Ovary (tissue), 7 donors: ENCODE measurements at regions not wholly inside any gene's neighbourhood (a gene's known extent, or its start where the extent isn't known, plus 50 kb on each side); places are given as distances from the start of the nearest gene placed in this dataset.

ENCODE experiments used
- DNase-seq, 5 donors: peaks; one replicate each; pipeline ENCODE4 v3.0.0-alpha.2; 2019 to 2020
- H3K27ac ChIP-seq, 2 donors: fragments of 200-600 bp; one replicate each; pipeline versions ENCODE4 v1.5.1 to v1.8.0; 2019 to 2022
- H3K27me3 ChIP-seq: fragments of 200-600 bp; one replicate; pipeline ENCODE4 v1.8.0; 2022
- H3K36me3 ChIP-seq: fragments of 200-600 bp; sonication (generic); one replicate; pipeline ENCODE4 v1.5.1; 2019
- H3K4me1 ChIP-seq: one replicate; pipeline ENCODE4 v1.8.1; 2013; ENCODE audit warnings: mild to moderate bottlenecking, moderate library complexity; ENCODE audit not compliant: insufficient read depth
- H3K4me3 ChIP-seq: fragments of 200-600 bp; sonication (generic); one replicate; pipeline ENCODE4 v1.5.1; 2017
- H3K9me3 ChIP-seq, 2 donors: fragments of 200-600 bp in 1 of 2; sonication (generic) in 1 of 2; one replicate each; pipeline versions ENCODE4 v1.5.1 to v1.8.1; 2013 to 2019; ENCODE audit warnings: mild to moderate bottlenecking in 1 of 2, moderate library complexity in 1 of 2
- CTCF ChIP-seq, 3 donors: fragments of 450-650 bp in 2 of 3; fragments of 200-600 bp in 1 of 3; IDR thresholded peaks; one replicate each; pipeline versions ENCODE4 v1.5.1 to v1.8.0; 2016 to 2022; ENCODE audit warnings: antibody characterized with exemption in 3 of 3, mild to moderate bottlenecking in 1 of 3
- EP300 ChIP-seq: sonication (generic); formaldehyde crosslinking; IDR thresholded peaks from one replicate; pipeline ENCODE4 v1.6.1; 2017; ENCODE audit warnings: antibody characterized with exemption
- POLR2A ChIP-seq: fragments of 450-650 bp; IDR thresholded peaks from one replicate; pipeline ENCODE4 v1.6.1; 2017; ENCODE audit warnings: antibody characterized with exemption, mild to moderate bottlenecking, moderate library complexity
- WGBS, 3 donors: extraction: QIAGEN DNeasy Blood & Tissue Kit in 1 of 3; methylation state at CpG; one replicate each; pipeline versions ENCODE4 v1.1.5 to v1.1.7; 2013 to 2017; 5-methylcytosine and 5-hydroxymethylcytosine counted together
- intact Hi-C, 4 donors: fragments of 100-400 bp; cut with DNase I; formaldehyde crosslinking; loops; one replicate each; pipeline versions ENCODE4 v1.11.0 to v1.15.1; 2022 to 2023
- donor health status: DM: no; HTN: no; CAD: no; lungs with moderate emphysema.
- donor health status: DM: no; HTN: no; CAD: no.
- donor health status: Bipolar disorder and iron deficiency.
- donor health status: DM: no; HTN: no; CAD: no.
- donor health status: DM: yes; HTN: yes; CAD: no.

DNA sequence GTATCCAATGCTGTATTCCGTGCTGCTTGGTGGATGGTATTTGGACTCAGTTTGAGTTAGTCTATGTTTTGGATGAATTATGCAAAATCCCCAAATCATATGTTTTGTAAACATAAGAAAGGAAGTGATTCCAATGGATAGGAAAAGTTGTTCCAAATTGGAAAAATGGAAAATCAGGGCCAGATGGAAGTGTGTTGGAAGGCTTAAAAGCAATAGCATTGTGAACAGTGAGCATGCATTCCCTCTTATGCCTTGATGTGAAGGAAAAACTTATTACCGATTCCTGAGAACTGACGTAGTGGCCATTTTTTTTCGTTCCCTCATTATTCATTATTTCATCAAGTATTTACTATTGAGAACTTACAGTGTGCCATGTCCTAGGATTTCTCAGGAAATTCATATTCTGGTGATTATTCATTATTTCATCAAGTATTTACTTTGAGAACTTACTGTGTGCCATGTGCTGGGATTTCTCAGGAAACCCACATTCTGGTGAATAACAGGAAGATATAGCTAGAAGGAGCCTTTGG lies 144.1 kb upstream of the TPRG1 start:
- TF ChIP-seq POLR2A (no peak), CTCF (IDR thresholded peaks at IDR 0.05) (no peak), EP300 (no peak)
- Histone ChIP-seq H3K27me3 (no peaks in the 10 kb centered on the region), H3K27ac (no peak overlapping the region), H3K36me3 (no peaks in the 10 kb centered on the region), H3K4me1 (peaks cover 2% of the 10 kb centered on the region), H3K9me3 (no peaks in the 10 kb centered on the region), H3K4me3 (no peak overlapping the region)
- DNase-seq = no peak
- intact Hi-C loops = no loop called here
- WGBS, 3 donors = 47 to 63% (median 61%) methylated on average over 4 of the region's 4 CpGs

DNA sequence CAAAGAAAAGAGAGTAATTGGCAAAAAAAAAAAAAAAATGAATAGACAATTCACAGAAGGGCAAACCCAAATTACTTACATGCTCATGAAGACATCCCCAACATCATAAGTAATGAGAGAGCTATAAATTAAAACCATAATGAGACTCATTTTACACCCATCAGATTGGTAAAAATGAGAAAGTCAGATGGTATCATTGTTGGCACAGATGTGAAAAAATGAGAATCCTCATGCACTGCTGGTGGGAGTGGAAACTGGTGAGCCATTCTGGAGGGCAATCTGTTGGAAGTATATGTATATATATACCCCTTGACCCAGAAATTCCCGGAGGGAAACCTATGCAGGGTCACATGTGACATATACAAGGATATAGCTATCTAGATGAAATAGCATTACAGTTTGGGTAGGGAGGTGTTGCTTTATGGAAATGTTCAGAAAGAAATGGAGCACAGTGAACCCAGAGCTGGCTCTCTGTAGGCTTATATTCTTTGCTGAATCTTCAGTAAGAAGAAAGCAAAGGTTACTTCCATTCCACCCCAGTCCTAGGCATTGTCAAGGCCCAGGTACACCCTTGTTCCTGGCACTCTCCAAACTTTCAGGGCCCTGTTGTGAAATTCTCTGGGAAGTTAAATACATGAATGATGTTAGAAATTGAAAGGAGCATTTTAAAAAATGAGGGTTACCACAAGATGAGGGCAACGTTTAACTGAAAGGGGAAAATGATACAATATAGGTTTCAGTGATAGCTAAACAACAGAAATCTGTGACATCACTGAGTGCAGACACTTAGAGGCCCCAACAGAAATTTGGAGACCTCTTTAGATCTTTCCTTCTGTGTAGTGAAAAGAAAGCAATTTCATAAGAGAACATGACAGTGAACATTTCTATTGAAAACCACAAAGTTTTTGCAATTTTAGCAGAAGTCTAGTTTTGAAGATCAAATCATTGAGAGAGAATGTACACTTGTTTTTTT lies 132.7 kb upstream of the TPRG1 start:
- H3K4me3 ChIP-seq = no peak overlapping the region
- no peaks in the 10 kb centered on the region for H3K9me3 ChIP-seq
- no peaks in the 10 kb centered on the region for H3K36me3 ChIP-seq
- no peaks in the 10 kb centered on the region for H3K27me3 ChIP-seq
- WGBS, 3 donors = 79 to 86% (median 86%) methylated on average over 2 of the region's 2 CpGs
- no peaks in the 10 kb centered on the region for H3K4me1 ChIP-seq
- H3K27ac ChIP-seq = no peak overlapping the region
- DNase-seq = no peak
- intact Hi-C loops = no loop called here
- TF ChIP-seq POLR2A = no peak
- no peak for TF ChIP-seq EP300
- no peak for TF ChIP-seq CTCF (IDR thresholded peaks at IDR 0.05)

DNA sequence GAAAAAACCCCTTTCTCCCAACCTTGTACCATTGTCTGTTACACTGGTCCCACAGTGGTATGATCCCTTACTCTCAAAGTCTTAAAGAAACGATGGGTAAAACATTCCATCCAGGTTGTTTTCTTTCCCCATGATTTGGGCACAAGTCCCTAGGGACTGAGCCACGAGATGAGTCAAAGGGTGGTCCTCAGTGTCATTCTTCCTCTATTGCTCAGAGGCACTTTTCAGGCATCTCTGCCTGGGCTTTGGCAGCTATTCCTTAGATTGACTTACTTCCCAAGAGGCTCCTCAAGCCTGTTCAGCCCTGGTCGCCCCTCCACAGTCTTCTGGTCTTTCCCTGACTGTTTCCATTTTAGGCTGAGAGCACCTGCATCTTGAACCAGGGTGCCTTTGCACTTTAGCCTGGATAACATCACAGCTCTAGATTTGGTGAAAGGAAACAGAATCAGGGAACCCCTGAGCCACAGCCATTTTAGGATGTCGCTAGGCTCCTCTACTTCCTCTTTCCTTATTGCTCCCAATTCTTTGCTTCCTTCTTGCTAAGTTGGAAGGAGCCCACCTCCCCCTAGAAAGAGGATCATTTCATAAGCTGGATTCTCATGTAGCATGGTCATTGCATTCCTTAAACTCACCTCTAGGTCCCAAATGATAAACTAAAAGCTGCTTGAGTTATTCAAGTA lies 131.0 kb upstream of the TPRG1 start:
- Histone ChIP-seq H3K27me3 (no peaks in the 10 kb centered on the region), H3K4me3 (no peak overlapping the region), H3K9me3 (no peaks in the 10 kb centered on the region), H3K36me3 (no peaks in the 10 kb centered on the region), H3K4me1 (no peaks in the 10 kb centered on the region), H3K27ac (no peak overlapping the region)
- WGBS, 3 donors = 67 to 72% (median 69%) methylated on average over 4 of the region's 4 CpGs
- TF ChIP-seq EP300 (no peak), CTCF (IDR thresholded peaks at IDR 0.05) (no peak), POLR2A (no peak)
- DNase-seq = no peak
- intact Hi-C loops = no loop called here

- DNase-seq = peak; percentile 15 to 44 (median 32)
- intact Hi-C loops = no loop called here
- TF ChIP-seq CTCF (IDR thresholded peaks at IDR 0.05) = no peak
- no peak for TF ChIP-seq EP300
- TF ChIP-seq POLR2A = no peak
- Histone ChIP-seq H3K27ac (no peak overlapping the region), H3K9me3 (no peaks in the 10 kb centered on the region), H3K27me3 (no peaks in the 10 kb centered on the region), H3K36me3 (no peaks in the 10 kb centered on the region), H3K4me1 (no peaks in the 10 kb centered on the region), H3K4me3 (no peak overlapping the region)
- WGBS, 3 donors = 80 to 81% (median 80%) methylated on average over 2 of the region's 2 CpGs
Observed at GRCh38 chr3:189041482-189042090, 130.2 kb upstream of the TPRG1 start.
